BLaER1 treated with 17β-estradiol and CSF1 and Interleukin-3, amounts not matched to agents 10 nM and 100 nM (cell line): ENCODE measurements at regions not wholly inside any gene's neighbourhood (a gene's known extent, or its start where the extent isn't known, plus 50 kb on each side); places are given as distances from the start of the nearest gene placed in this dataset.
"Not testable (repeated sequence)": the region's sequence is repeated elsewhere in the genome, so short reads cannot be mapped to it uniquely, and the experiment has no call there.

Experiments
- H3K27ac ChIP-seq, 11 experiments: shearing (Covaris generic); formaldehyde crosslinking; 2 replicates each; pipeline ENCODE4 v1.8.1; 2022
- H3K27me3 ChIP-seq, 11 experiments: shearing (Covaris generic); formaldehyde crosslinking; 2 replicates each; pipeline ENCODE4 v1.8.1; 2022
- H3K36me3 ChIP-seq, 11 experiments: shearing (Covaris generic); formaldehyde crosslinking; 2 replicates each; pipeline ENCODE4 v1.8.1; 2022
- H3K4me1 ChIP-seq, 10 experiments: shearing (Covaris generic); formaldehyde crosslinking; 2 replicates each; pipeline ENCODE4 v1.8.1; 2022
- H3K4me2 ChIP-seq, 11 experiments: shearing (Covaris generic); formaldehyde crosslinking; 2 replicates each; pipeline ENCODE4 v1.8.1; 2022
- H3K4me3 ChIP-seq, 10 experiments: shearing (Covaris generic); formaldehyde crosslinking; 2 replicates each; pipeline ENCODE4 v1.8.1; 2022
- H3K9ac ChIP-seq, 11 experiments: shearing (Covaris generic); formaldehyde crosslinking; 2 replicates each; pipeline ENCODE4 v1.8.1; 2022
- H3K9me3 ChIP-seq, 11 experiments: shearing (Covaris generic); formaldehyde crosslinking; replicated peaks in 1 of 11; 2 replicates each; pipeline ENCODE4 v1.8.1; 2022
- H4K20me1 ChIP-seq, 11 experiments: shearing (Covaris generic); formaldehyde crosslinking; 2 replicates each; pipeline ENCODE4 v1.8.1; 2022
- Cebpa-rat ChIP-seq, 11 experiments: shearing (Covaris generic); IDR thresholded peaks; 2 replicates each; pipeline ENCODE4 v1.8.1; 2022

GRCh38 chrX:95350774-95351488 lies 1333.7 kb upstream of the DIAPH2 start:
- Histone ChIP-seq H3K4me2 (no peak overlapping the region), H4K20me1 (no peaks in the 10 kb centered on the region; a peak in 1 of 22 replicates), H3K9me3 (no peaks in the 10 kb centered on the region), H3K4me3 (no peak overlapping the region), H3K36me3 (no peaks in the 10 kb centered on the region), H3K27ac (no peak overlapping the region), H3K4me1 (no peaks in the 10 kb centered on the region), H3K9ac (no peak overlapping the region), H3K27me3 (peaks cover 21 to 69% (median 53%) of the 10 kb centered on the region in 11 experiments)
- TF ChIP-seq Cebpa-rat (IDR thresholded peaks at IDR 0.05): no peak

- Histone ChIP-seq H3K27ac (no peak overlapping the region), H3K27me3 (peaks cover 19 to 74% (median 51%) of the 10 kb centered on the region in 11 experiments; a peak in 21 of 22 replicates), H3K4me1 (no peaks in the 10 kb centered on the region), H3K36me3 (no peaks in the 10 kb centered on the region), H3K4me2 (no peak overlapping the region), H3K4me3 (no peak overlapping the region), H4K20me1 (no peaks in the 10 kb centered on the region), H3K9ac (no peak overlapping the region), H3K9me3 (no peaks in the 10 kb centered on the region)
- no peak for TF ChIP-seq Cebpa-rat (IDR thresholded peaks at IDR 0.05)
Observed at GRCh38 chrX:95367286-95367685, 1317.4 kb upstream of the DIAPH2 start.

- no peak for TF ChIP-seq Cebpa-rat (IDR thresholded peaks at IDR 0.05)
- Histone ChIP-seq H3K27ac (no peak overlapping the region), H3K36me3 (no peaks in the 10 kb centered on the region), H3K9ac (no peak overlapping the region), H4K20me1 (no peaks in the 10 kb centered on the region), H3K27me3 (peaks cover 65 to 100% (median 96%) of the 10 kb centered on the region in 11 experiments), H3K9me3 (no peaks in the 10 kb centered on the region), H3K4me3 (no peak overlapping the region), H3K4me1 (no peaks in the 10 kb centered on the region), H3K4me2 (no peak overlapping the region)
Observed at GRCh38 chrX:95382799-95383198, 1301.8 kb upstream of the DIAPH2 start.

DNA sequence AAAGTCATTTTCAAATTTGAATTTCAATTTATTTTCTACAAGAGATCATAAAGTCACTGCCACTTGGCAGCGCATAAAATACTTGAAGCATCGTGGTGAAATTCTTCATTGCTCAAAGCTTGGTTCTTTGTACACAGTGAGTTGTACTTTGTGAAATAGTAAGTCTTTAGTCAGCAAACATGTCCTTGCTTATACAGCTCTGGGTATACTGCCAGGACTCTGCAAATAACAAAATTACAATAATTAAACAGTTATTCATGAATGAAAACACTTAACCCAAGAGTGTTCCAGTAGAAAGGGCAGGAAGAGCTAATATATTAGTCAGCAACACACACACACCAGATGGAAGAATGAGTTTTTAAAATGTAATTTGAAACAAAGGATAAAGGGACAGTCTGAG lies 1300.9 kb upstream of the DIAPH2 start:
- H3K9me3 ChIP-seq: no peaks in the 10 kb centered on the region
- TF ChIP-seq Cebpa-rat (IDR thresholded peaks at IDR 0.05): no peak
- no peak overlapping the region for H3K27ac ChIP-seq
- H3K27me3 ChIP-seq: peaks cover 69 to 100% (median 96%) of the 10 kb centered on the region in 11 experiments
- H3K4me1 ChIP-seq: no peaks in the 10 kb centered on the region
- H3K4me2 ChIP-seq: no peak overlapping the region
- no peak overlapping the region for H3K9ac ChIP-seq
- H4K20me1 ChIP-seq: 0 out of 22 replicates have a peak, but pooled peaks cover 0 to 3% (median 0%) of the 10 kb centered on the region in 11 experiments
- H3K36me3 ChIP-seq: no peaks in the 10 kb centered on the region
- no peak overlapping the region for H3K4me3 ChIP-seq

DNA sequence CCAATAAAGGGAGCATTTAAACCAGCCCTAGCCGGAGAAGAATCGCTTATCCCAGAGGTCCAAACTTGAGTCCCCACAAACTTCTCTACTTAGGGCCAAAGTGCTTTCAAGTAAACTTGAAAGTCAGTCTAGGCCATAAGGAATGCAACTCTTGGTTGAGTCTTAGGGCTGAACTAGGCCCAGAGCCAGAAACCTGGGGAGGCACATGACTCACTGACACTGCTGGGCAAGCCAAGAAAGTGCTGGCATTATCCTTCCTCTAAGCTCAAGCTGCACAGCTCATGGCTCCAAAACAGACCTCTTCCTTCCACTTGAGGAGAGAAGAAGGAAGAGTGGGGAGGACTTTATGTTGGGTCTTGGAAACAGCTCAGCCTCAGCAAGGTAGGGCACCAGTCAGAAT lies 1257.3 kb upstream of the DIAPH2 start:
- Histone ChIP-seq H3K4me1 (no peaks in the 10 kb centered on the region), H3K27me3 (peaks cover 49 to 90% (median 86%) of the 10 kb centered on the region in 11 experiments), H3K9me3 (peaks cover 0 to 16% (median 7%) of the 10 kb centered on the region in 11 experiments; a peak in 11 of 22 replicates), H3K4me2 (no peak overlapping the region), H4K20me1 (no peaks in the 10 kb centered on the region), H3K36me3 (no peaks in the 10 kb centered on the region), H3K27ac (no peak overlapping the region), H3K4me3 (no peak overlapping the region), H3K9ac (no peak overlapping the region)
- no peak for TF ChIP-seq Cebpa-rat (IDR thresholded peaks at IDR 0.05)

DNA sequence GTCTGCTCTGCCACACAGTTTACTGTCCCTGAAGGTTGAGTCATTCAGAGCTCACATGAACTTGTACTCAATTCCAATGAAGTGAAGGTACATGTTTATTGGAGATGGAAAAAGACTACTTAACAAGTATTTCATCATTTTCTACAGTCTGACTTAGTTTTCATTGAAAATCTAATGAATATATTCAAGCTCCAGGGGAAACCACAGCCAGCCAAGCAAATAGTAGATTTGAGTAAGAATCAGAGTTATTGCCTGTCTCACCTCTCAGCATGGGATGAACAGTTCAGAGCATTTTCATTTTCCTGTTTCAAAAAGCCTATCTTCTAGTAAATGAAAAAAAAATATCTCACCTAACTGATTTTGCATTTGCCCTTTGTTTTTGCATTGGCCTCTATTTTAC lies 1249.4 kb upstream of the DIAPH2 start:
- Histone ChIP-seq H3K27me3 (peaks cover 19 to 73% (median 58%) of the 10 kb centered on the region in 11 experiments), H3K27ac (no peak overlapping the region), H3K36me3 (no peaks in the 10 kb centered on the region), H3K4me2 (no peak overlapping the region), H3K9ac (no peak overlapping the region), H3K4me3 (no peak overlapping the region), H4K20me1 (no peaks in the 10 kb centered on the region), H3K4me1 (no peaks in the 10 kb centered on the region), H3K9me3 (peaks cover 0 to 5% (median 0%) of the 10 kb centered on the region in 11 experiments; a peak in 2 of 22 replicates)
- no peak for TF ChIP-seq Cebpa-rat (IDR thresholded peaks at IDR 0.05)

GRCh38 chrX:95441836-95442235 lies 1242.8 kb upstream of the DIAPH2 start:
- Histone ChIP-seq H3K4me3 (no peak overlapping the region), H3K27ac (no peak overlapping the region), H3K4me1 (no peaks in the 10 kb centered on the region), H3K4me2 (no peak overlapping the region), H3K9ac (no peak overlapping the region), H3K36me3 (no peaks in the 10 kb centered on the region), H3K27me3 (peaks cover 25 to 84% (median 79%) of the 10 kb centered on the region in 11 experiments), H3K9me3 (peaks cover 0 to 17% (median 0%) of the 10 kb centered on the region in 11 experiments; a peak in 8 of 22 replicates), H4K20me1 (no peaks in the 10 kb centered on the region)
- no peak for TF ChIP-seq Cebpa-rat (IDR thresholded peaks at IDR 0.05)

DNA sequence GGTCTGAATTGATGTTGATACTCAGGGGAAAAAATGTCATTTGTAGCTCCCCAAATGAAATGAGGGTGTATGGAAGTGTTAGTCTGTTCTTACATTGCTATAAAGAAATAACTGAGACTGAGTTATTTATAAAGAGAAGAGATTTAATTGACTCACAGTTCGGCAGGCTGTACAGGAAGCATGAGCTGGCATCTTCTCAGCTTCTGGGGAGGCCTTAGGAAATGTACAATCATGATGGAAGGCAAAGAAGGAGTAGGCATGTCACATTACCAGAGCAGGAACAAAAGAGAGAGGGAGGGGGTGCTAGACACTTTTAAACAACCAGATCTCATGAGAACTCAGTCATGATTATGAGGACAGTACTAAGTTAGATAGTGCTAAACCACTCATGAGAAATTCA lies 1199.9 kb upstream of the DIAPH2 start:
- Histone ChIP-seq H3K4me3 (no peak overlapping the region), H3K4me1 (no peaks in the 10 kb centered on the region), H3K27me3 (peaks cover 0 to 67% (median 39%) of the 10 kb centered on the region in 11 experiments; a peak in 17 of 22 replicates), H3K9me3 (no peaks in the 10 kb centered on the region), H4K20me1 (no peaks in the 10 kb centered on the region), H3K27ac (no peak overlapping the region), H3K36me3 (no peaks in the 10 kb centered on the region), H3K4me2 (no peak overlapping the region), H3K9ac (no peak overlapping the region)
- TF ChIP-seq Cebpa-rat (IDR thresholded peaks at IDR 0.05): no peak

GRCh38 chrX:95505721-95506120 lies 1178.9 kb upstream of the DIAPH2 start:
- Histone ChIP-seq H3K4me1 (no peaks in the 10 kb centered on the region), H3K27ac (no peak overlapping the region), H3K9me3 (peaks cover 0 to 15% (median 0%) of the 10 kb centered on the region in 11 experiments; a peak in 5 of 22 replicates), H3K4me2 (no peak overlapping the region), H4K20me1 (no peaks in the 10 kb centered on the region; a peak in 2 of 22 replicates), H3K9ac (no peak overlapping the region), H3K27me3 (peaks cover 6 to 85% (median 37%) of the 10 kb centered on the region in 11 experiments; a peak in 20 of 22 replicates), H3K36me3 (no peaks in the 10 kb centered on the region), H3K4me3 (no peak overlapping the region)
- no peak for TF ChIP-seq Cebpa-rat (IDR thresholded peaks at IDR 0.05)

- H3K4me1 ChIP-seq: no peaks in the 10 kb centered on the region
- H3K4me2 ChIP-seq: no peak overlapping the region
- H4K20me1 ChIP-seq: peaks cover 0 to 4% (median 0%) of the 10 kb centered on the region in 11 experiments; a peak in 3 of 22 replicates
- H3K9me3 ChIP-seq: peaks cover 0 to 11% (median 0%) of the 10 kb centered on the region in 11 experiments; a peak in 5 of 22 replicates
- no peak overlapping the region for H3K4me3 ChIP-seq
- no peak for TF ChIP-seq Cebpa-rat (IDR thresholded peaks at IDR 0.05)
- no peaks in the 10 kb centered on the region for H3K36me3 ChIP-seq
- no peak overlapping the region for H3K27ac ChIP-seq
- H3K27me3 ChIP-seq: peaks cover 41 to 92% (median 64%) of the 10 kb centered on the region in 11 experiments; a peak in 21 of 22 replicates
- no peak overlapping the region for H3K9ac ChIP-seq
Observed at GRCh38 chrX:95509474-95509873, 1175.2 kb upstream of the DIAPH2 start.

DNA sequence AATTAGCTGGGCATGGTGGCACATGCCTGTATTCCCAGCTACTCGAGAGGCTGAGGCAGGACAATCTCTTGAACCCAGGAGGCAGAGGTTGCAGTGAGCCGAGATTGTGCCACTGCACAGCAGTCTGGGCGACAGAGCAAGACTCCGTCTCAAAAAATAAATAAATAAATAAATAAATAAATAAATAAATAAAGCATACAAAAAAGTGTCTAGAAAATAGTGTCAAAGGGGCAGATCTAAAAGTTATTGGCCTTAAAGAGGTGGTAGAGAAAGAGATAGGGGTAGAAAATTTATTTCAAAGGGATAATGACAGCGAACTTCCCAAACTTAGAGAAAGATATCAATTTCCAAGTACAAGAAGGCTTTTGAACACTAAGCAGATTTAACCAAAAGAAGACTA lies 1160.6 kb upstream of the DIAPH2 start:
- H3K27me3 ChIP-seq: peaks cover 34 to 93% (median 88%) of the 10 kb centered on the region in 11 experiments; a peak in 21 of 22 replicates
- H4K20me1 ChIP-seq: peaks cover 0 to 12% (median 0%) of the 10 kb centered on the region in 11 experiments; a peak in 3 of 22 replicates
- not testable (repeated sequence) for H3K36me3 ChIP-seq, H3K4me3 ChIP-seq, H3K9me3 ChIP-seq, H3K9ac ChIP-seq, H3K27ac ChIP-seq, H3K4me2 ChIP-seq, H3K4me1 ChIP-seq
